Uterus (tissue), 3 donors: ENCODE measurements at regions not wholly inside any gene's neighbourhood (a gene's known extent, or its start where the extent isn't known, plus 50 kb on each side); places are given as distances from the start of the nearest gene placed in this dataset.
"Not testable (repeated sequence)": the region's sequence is repeated elsewhere in the genome, so short reads cannot be mapped to it uniquely, and the experiment has no call there.

ENCODE experiments used
- DNase-seq, 2 donors: peaks; one replicate each; pipeline ENCODE4 v3.0.0-alpha.2; 2019 to 2020
- H3K27ac ChIP-seq, 2 donors: fragments of 200-600 bp; sonication (generic); 1 replicate in 1 of 2; 2 replicates in 1 of 2; pipeline ENCODE4 v1.5.1; 2016 to 2018
- H3K27me3 ChIP-seq, 2 donors: fragments of 200-600 bp; sonication (generic); one replicate each; pipeline ENCODE4 v1.5.1; 2018 to 2019; ENCODE audit warnings: control low read depth in 1 of 2
- H3K36me3 ChIP-seq, 2 donors: fragments of 200-600 bp; sonication (generic); one replicate each; pipeline ENCODE4 v1.5.1; 2019; ENCODE audit warnings: control low read depth in 1 of 2
- H3K4me1 ChIP-seq, 2 donors: fragments of 200-600 bp; sonication (generic); one replicate each; pipeline ENCODE4 v1.5.1; 2018 to 2019; ENCODE audit warnings: control low read depth in 1 of 2
- H3K4me3 ChIP-seq, 2 donors: fragments of 200-600 bp; sonication (generic); 1 replicate in 1 of 2; 2 replicates in 1 of 2; pipeline ENCODE4 v1.5.1; 2018 to 2019; ENCODE audit warnings: mild to moderate bottlenecking in 1 of 2
- H3K9me3 ChIP-seq, 2 donors: fragments of 200-600 bp; sonication (generic); one replicate each; pipeline ENCODE4 v1.5.1; 2019; ENCODE audit warnings: control low read depth in 1 of 2
- POLR2A ChIP-seq, 2 donors: fragments of 450-650 bp; IDR thresholded peaks; one replicate each; pipeline ENCODE4 v1.6.1; 2016; ENCODE audit warnings: antibody characterized with exemption in 2 of 2, mild to moderate bottlenecking in 1 of 2, moderate library complexity in 1 of 2
- intact Hi-C: fragments of 100-400 bp; cut with DNase I; formaldehyde crosslinking; loops from one replicate; pipeline ENCODE4 v1.15.1; 2023; ENCODE audit warnings: low total_unique reads
- TF ChIP-seq, protein P1 (sequence below), 4 experiments: fragments of 200-600 bp in 2 of 4; fragments of 450-650 bp in 2 of 4; sonication (generic) in 2 of 4; IDR thresholded peaks; one replicate each; pipeline ENCODE4 v1.5.1; 2016 to 2019; ENCODE audit warnings: antibody characterized with exemption in 4 of 4, mild to moderate bottlenecking in 2 of 4, moderate library complexity in 1 of 4
- donor health status: DM: yes; HTN: yes; CAD: no.

DNA sequence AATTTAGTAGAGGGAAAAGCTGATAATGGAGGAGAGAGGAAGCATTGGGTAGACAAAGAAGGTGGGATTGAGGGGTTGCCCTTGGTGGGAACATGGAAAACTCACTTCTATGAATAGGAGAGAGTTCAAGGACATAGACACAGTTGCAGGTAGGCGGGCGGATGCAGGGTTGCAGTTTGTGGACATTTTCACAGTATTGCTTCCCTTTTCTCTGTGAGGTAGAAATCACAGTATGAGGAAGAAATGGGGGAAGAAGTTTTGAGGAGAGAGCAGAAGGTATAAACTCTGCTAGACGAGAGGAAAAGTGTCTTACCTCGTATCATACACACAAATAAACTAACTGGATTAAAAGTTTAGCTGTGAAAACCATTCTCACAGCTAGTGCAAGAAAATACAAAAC is 200.7 kb upstream of the ECI2 start:
- no peaks in the 10 kb centered on the region for H3K9me3 ChIP-seq
- no peak for DNase-seq
- intact Hi-C loops = no loop called here
- no peaks in the 10 kb centered on the region for H3K4me1 ChIP-seq
- no peaks in the 10 kb centered on the region for H3K36me3 ChIP-seq
- TF ChIP-seq, protein P1, sequence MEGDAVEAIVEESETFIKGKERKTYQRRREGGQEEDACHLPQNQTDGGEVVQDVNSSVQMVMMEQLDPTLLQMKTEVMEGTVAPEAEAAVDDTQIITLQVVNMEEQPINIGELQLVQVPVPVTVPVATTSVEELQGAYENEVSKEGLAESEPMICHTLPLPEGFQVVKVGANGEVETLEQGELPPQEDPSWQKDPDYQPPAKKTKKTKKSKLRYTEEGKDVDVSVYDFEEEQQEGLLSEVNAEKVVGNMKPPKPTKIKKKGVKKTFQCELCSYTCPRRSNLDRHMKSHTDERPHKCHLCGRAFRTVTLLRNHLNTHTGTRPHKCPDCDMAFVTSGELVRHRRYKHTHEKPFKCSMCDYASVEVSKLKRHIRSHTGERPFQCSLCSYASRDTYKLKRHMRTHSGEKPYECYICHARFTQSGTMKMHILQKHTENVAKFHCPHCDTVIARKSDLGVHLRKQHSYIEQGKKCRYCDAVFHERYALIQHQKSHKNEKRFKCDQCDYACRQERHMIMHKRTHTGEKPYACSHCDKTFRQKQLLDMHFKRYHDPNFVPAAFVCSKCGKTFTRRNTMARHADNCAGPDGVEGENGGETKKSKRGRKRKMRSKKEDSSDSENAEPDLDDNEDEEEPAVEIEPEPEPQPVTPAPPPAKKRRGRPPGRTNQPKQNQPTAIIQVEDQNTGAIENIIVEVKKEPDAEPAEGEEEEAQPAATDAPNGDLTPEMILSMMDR (IDR thresholded peaks at IDR 0.05) = no peak
- TF ChIP-seq POLR2A (IDR thresholded peaks at IDR 0.05) = no peak
- H3K27me3 ChIP-seq = no peaks in the 10 kb centered on the region
- H3K4me3 ChIP-seq = no peak overlapping the region
- no peak overlapping the region for H3K27ac ChIP-seq

DNA sequence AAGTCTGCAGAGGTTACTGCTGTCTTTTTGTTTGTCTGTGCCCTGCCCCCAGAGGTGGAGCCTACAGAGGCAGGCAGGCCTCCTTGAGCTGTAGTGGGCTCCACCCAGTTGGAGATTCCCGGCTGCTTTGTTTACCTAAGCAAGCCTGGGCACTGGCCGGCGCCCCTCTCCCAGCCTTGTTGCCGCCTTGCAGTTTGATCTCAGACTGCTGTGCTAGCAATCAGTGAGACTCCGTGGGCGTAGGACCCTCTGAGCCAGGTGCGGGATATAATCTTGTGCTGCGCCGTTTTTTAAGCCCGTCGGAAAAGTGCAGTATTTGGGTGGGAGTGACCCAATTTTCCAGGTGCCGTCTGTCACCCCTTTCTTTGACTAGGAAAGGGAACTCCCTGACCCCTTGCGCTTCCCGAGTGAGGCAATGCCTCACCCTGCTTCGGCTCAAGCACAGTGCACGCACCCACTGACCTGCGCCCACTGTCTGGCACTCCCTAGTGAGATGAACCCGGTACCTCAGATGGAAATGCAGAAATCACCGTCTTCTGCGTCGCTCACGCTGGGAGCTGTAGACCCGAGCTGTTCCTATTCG is 198.9 kb upstream of the ECI2 start:
- H3K4me1 ChIP-seq, H3K4me3 ChIP-seq, H3K36me3 ChIP-seq, H3K9me3 ChIP-seq, H3K27ac ChIP-seq, H3K27me3 ChIP-seq, intact Hi-C loops, DNase-seq: not testable (repeated sequence)

DNA sequence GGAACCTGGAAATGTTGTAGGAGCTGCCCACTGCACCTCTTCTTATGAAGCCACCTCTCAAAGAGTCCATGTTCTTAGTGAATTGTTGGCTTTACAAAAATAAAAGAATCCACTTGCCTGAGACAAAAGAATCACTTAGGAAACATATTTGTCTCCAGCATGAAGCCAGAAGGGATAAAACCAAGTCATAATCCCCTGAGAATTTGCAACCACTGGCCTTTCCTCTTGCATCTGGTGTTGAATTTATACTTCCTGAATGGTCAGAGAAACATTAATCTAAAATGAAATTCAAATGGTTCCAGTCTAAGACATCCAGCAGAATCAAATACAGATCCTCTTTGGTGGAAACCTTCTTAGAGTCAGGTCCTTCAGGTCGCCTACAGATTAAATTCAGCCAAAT is 192.5 kb upstream of the ECI2 start:
- no peaks in the 10 kb centered on the region for H3K4me1 ChIP-seq
- TF ChIP-seq, protein P1 (IDR thresholded peaks at IDR 0.05) = no peak
- TF ChIP-seq POLR2A (IDR thresholded peaks at IDR 0.05) = no peak
- no peak overlapping the region for H3K27ac ChIP-seq
- H3K9me3 ChIP-seq = no peaks in the 10 kb centered on the region
- H3K4me3 ChIP-seq = no peak overlapping the region
- intact Hi-C loops = no loop called here
- H3K27me3 ChIP-seq = no peaks in the 10 kb centered on the region
- H3K36me3 ChIP-seq = no peaks in the 10 kb centered on the region
- no peak for DNase-seq

DNA sequence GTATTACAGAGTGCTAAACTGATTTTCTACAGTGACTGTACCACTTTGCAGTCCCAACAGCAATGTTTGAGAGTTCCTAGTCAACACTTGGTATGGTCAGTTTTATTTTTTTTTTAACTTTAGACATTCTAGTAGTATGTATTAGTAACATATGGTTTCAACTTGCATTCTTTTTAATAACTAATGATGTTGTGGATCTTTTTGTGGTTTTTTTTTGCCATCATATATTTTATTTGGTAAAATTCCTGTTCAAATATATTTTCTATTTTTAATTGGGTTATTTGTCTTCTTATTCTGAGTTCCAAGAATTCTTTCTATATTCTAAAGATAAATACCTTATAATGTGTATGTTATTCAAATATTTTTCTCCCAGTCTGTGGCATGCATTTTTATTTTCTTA is 189.4 kb upstream of the ECI2 start:
- H3K27me3 ChIP-seq = no peaks in the 10 kb centered on the region
- no peaks in the 10 kb centered on the region for H3K36me3 ChIP-seq
- H3K27ac ChIP-seq = no peak overlapping the region
- no peak overlapping the region for H3K4me3 ChIP-seq
- intact Hi-C loops = no loop called here
- DNase-seq = no peak
- peaks cover 0 to 6% of the 10 kb centered on the region in 2 donors for H3K4me1 ChIP-seq
- no peak for TF ChIP-seq POLR2A (IDR thresholded peaks at IDR 0.05)
- TF ChIP-seq, protein P1 (IDR thresholded peaks at IDR 0.05) = no peak
- H3K9me3 ChIP-seq = no peaks in the 10 kb centered on the region

DNA sequence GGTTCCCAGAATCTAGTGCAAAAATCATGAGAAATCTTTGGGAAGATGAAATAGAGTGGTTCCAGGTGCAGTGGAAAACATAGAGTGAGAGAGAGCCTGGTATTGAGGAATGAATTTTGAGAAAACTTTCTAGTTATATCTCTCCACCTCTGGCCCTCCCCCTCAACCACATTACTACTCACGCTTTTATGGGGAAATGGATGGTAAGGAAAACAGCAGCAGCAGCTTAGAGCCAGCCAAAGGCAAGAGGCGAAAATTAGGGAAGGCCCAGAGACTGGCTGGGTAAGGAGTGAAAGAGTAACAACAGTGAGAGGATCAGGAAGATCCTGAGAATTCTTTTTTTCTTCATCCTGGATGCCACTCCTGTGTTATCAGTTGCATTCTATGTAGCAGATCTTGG is 187.9 kb upstream of the ECI2 start:
- no peak for DNase-seq
- no peaks in the 10 kb centered on the region for H3K9me3 ChIP-seq
- no peaks in the 10 kb centered on the region for H3K27me3 ChIP-seq
- H3K4me1 ChIP-seq = peaks cover 0 to 6% of the 10 kb centered on the region in 2 donors
- H3K27ac ChIP-seq = peak overlapping the region; percentile 26 to 45
- H3K4me3 ChIP-seq = no peak overlapping the region
- TF ChIP-seq POLR2A (IDR thresholded peaks at IDR 0.05) = no peak
- TF ChIP-seq, protein P1 (IDR thresholded peaks at IDR 0.05) = no peak
- H3K36me3 ChIP-seq = no peaks in the 10 kb centered on the region
- intact Hi-C loops = no loop called here

DNA sequence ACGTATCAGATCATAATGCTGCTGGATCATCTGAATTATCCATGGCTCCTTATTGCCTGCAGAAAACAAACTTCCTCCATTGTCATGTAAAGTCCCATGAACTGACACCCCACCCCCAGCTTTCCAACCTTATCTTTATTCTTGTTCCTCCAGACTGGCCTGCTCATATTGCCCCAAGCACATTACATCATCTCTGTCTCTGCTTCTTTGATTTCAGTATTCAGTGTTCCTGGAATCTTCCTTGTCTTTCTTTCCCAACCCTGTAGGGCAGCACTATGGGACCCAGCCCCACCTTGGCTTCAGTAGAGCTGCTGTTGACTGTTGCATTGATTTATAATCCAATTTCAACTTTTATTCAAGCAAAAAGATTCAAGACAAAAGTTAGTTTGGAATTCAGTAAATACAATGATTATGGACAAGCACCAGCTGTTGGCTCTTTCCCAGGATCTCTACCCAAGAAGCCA is 187.5 kb upstream of the ECI2 start:
- Histone ChIP-seq H3K9me3 (no peaks in the 10 kb centered on the region), H3K27ac (peak overlapping the region; percentile 26 to 45), H3K27me3 (no peaks in the 10 kb centered on the region), H3K36me3 (no peaks in the 10 kb centered on the region), H3K4me3 (no peak overlapping the region), H3K4me1 (peaks cover 0 to 6% of the 10 kb centered on the region in 2 donors)
- DNase-seq = no peak
- TF ChIP-seq, protein P1 (IDR thresholded peaks at IDR 0.05) = no peak
- no peak for TF ChIP-seq POLR2A (IDR thresholded peaks at IDR 0.05)
- intact Hi-C loops = no loop called here
